Psoas muscle (tissue), 7 donors: ENCODE measurements at regions not wholly inside any gene's neighbourhood (a gene's known extent, or its start where the extent isn't known, plus 50 kb on each side); places are given as distances from the start of the nearest gene placed in this dataset.

Experiments
- ATAC-seq, 4 donors: fragments of 200-7000 bp; cut with Tn5 transposase; one replicate each; pipeline ENCODE4 v1.9.1; 2020; ENCODE audit warnings: moderate library complexity in 3 of 4, mild to moderate bottlenecking in 2 of 4
- DNase-seq, 2 donors: peaks; one replicate each; pipeline ENCODE4 v3.0.0-alpha.2; 2020
- H3K27ac ChIP-seq: fragments of 200-600 bp; one replicate; pipeline ENCODE4 v1.8.0; 2022
- H3K27me3 ChIP-seq, 3 donors: fragments of 200-600 bp in 1 of 3; one replicate each; pipeline versions ENCODE4 v1.6.1 to v1.8.0; 2013 to 2022; ENCODE audit warnings: low read length in 2 of 3, mild to moderate bottlenecking in 2 of 3, moderate library complexity in 1 of 3; ENCODE audit not compliant: insufficient read depth in 3 of 3
- H3K36me3 ChIP-seq, 2 donors: fragments of 200-600 bp in 1 of 2; one replicate each; pipeline versions ENCODE4 v1.6.1 to v1.8.0; 2013 to 2022; ENCODE audit warnings: low read depth in 1 of 2, mild to moderate bottlenecking in 1 of 2, moderate library complexity in 1 of 2; ENCODE audit not compliant: insufficient read depth in 1 of 2
- H3K4me1 ChIP-seq: fragments of 200-600 bp; one replicate; pipeline ENCODE4 v1.8.0; 2022
- H3K4me3 ChIP-seq: fragments of 200-600 bp; one replicate; pipeline ENCODE4 v1.8.0; 2022; ENCODE audit warnings: mild to moderate bottlenecking
- H3K9me3 ChIP-seq: fragments of 200-600 bp; one replicate; pipeline ENCODE4 v1.8.0; 2022
- CTCF ChIP-seq: fragments of 200-600 bp; IDR thresholded peaks from one replicate; pipeline ENCODE4 v1.8.0; 2022; ENCODE audit warnings: antibody characterized with exemption
- WGBS, 3 donors: extraction: QIAGEN DNeasy Blood & Tissue Kit; methylation state at CpG; one replicate each; pipeline versions ENCODE4 v1.1.6 to v1.1.7; 2013; 5-methylcytosine and 5-hydroxymethylcytosine counted together
- intact Hi-C, 2 donors: fragments of 100-400 bp; cut with DNase I; formaldehyde crosslinking; loops; one replicate each; pipeline versions ENCODE4 v1.11.0 to v1.14.2; 2022
- donor health status: healthy with polysubstance abuse.
- donor health status: DM: no; HTN: no; CAD: no; lungs with moderate emphysema.
- donor health status: Bipolar disorder and iron deficiency.
- donor health status: healthy.
- donor health status: DM: yes; HTN: yes; CAD: no.
- donor health status: DM: no; HTN: no; CAD: no.
- donor health status: DM: yes; HTN: yes; CAD: no.

GRCh38 chr10:76719006-76719405, 918.6 kb downstream of the KCNMA1 start:
- Histone ChIP-seq H3K4me3 (no peak overlapping the region), H3K4me1 (no peaks in the 10 kb centered on the region), H3K36me3 (no peaks in the 10 kb centered on the region), H3K27me3 (no peaks in the 10 kb centered on the region), H3K9me3 (no peaks in the 10 kb centered on the region), H3K27ac (no peak overlapping the region)
- ATAC-seq (no peak), DNase-seq (no peak)
- intact Hi-C loops, result no loop called here
- no peak for TF ChIP-seq CTCF
- 85 to 91% (median 86%) methylated on average over 4 of the region's 4 CpGs for WGBS, 3 donors

- intact Hi-C loops, result no loop called here
- no peak overlapping the region for H3K27ac ChIP-seq
- no peak overlapping the region for H3K4me3 ChIP-seq
- no peaks in the 10 kb centered on the region for H3K9me3 ChIP-seq
- H3K36me3 ChIP-seq, result no peaks in the 10 kb centered on the region
- 87 to 91% (median 89%) methylated on average over 1 of the region's 1 CpG for WGBS, 3 donors
- DNase-seq (no peak), ATAC-seq (no peak)
- no peaks in the 10 kb centered on the region for H3K27me3 ChIP-seq
- no peak for TF ChIP-seq CTCF
- H3K4me1 ChIP-seq, result no peaks in the 10 kb centered on the region
These were observed 920.5 kb downstream of the KCNMA1 start for GRCh38 chr10:76717141-76717540.

GRCh38 chr10:76711222-76711997, 926.2 kb downstream of the KCNMA1 start:
- peaks cover 11% of the 10 kb centered on the region for H3K9me3 ChIP-seq
- intact Hi-C loops, result no loop called here
- H3K4me3 ChIP-seq, result no peak overlapping the region
- H3K27me3 ChIP-seq, result no peaks in the 10 kb centered on the region
- no peaks in the 10 kb centered on the region for H3K36me3 ChIP-seq
- H3K27ac ChIP-seq, result no peak overlapping the region
- DNase-seq, result no peak
- no peaks in the 10 kb centered on the region for H3K4me1 ChIP-seq
- TF ChIP-seq CTCF, result no peak
- 49 to 52% (median 52%) methylated on average over 8 of the region's 8 CpGs for WGBS, 3 donors
- no peak for ATAC-seq

- no peak overlapping the region for H3K27ac ChIP-seq
- 92 to 97% (median 95%) methylated on average over 1 of the region's 1 CpG for WGBS, 3 donors
- TF ChIP-seq CTCF, result no peak
- H3K4me3 ChIP-seq, result no peak overlapping the region
- peaks cover 0 to 4% (median 0%) of the 10 kb centered on the region in 3 donors for H3K27me3 ChIP-seq
- no peaks in the 10 kb centered on the region for H3K36me3 ChIP-seq
- intact Hi-C loops, result no loop called here
- DNase-seq, result no peak
- no peak for ATAC-seq
- no peaks in the 10 kb centered on the region for H3K4me1 ChIP-seq
- no peaks in the 10 kb centered on the region for H3K9me3 ChIP-seq
These were observed 937.4 kb downstream of the KCNMA1 start for GRCh38 chr10:76700241-76700640.

GRCh38 chr10:76697923-76698322, 939.7 kb downstream of the KCNMA1 start:
- DNase-seq (no peak), ATAC-seq (no peak)
- intact Hi-C loops, result no loop called here
- no peak for TF ChIP-seq CTCF
- no peak overlapping the region for H3K4me3 ChIP-seq
- no peaks in the 10 kb centered on the region for H3K9me3 ChIP-seq
- H3K36me3 ChIP-seq, result no peaks in the 10 kb centered on the region
- H3K27ac ChIP-seq, result no peak overlapping the region
- H3K27me3 ChIP-seq, result peaks cover 0 to 4% (median 0%) of the 10 kb centered on the region in 3 donors
- H3K4me1 ChIP-seq, result no peaks in the 10 kb centered on the region
